K562 (cell line): ENCODE measurements at regions not wholly inside any gene's neighbourhood (a gene's known extent, or its start where the extent isn't known, plus 50 kb on each side); places are given as distances from the start of the nearest gene placed in this dataset.

ENCODE experiments used
- CHAMP1 ChIP-seq: fragments of 450-650 bp; IDR thresholded peaks from 2 replicates; pipeline ENCODE4 v1.6.1; 2016; ENCODE audit warnings: mild to moderate bottlenecking
- MEIS2 ChIP-seq: fragments of 450-650 bp; IDR thresholded peaks from 2 replicates; pipeline ENCODE4 v1.6.1; 2014; ENCODE audit warnings: mild to moderate bottlenecking; ENCODE audit not compliant: partially characterized antibody
- MTA3 ChIP-seq: fragments of 450-650 bp; formaldehyde crosslinking; IDR thresholded peaks from 2 replicates; pipeline ENCODE4 v1.6.1; 2017; ENCODE audit warnings: mild to moderate bottlenecking, borderline replicate concordance
- PBX2 ChIP-seq, 2 experiments: IDR thresholded peaks in 1 of 2; conservative IDR thresholded peaks in 1 of 2; 2 replicates each; pipeline ENCODE4 v1.6.1; 2016; ENCODE audit warnings: low read depth in 2 of 2, mild to moderate bottlenecking in 1 of 2, missing compliant biosample characterization in 1 of 2, missing genetic modification characterization in 1 of 2, moderate library complexity in 1 of 2
- RBM22 ChIP-seq: fragments of 200-400 bp; formaldehyde crosslinking; IDR thresholded peaks from 2 replicates; pipeline ENCODE4 v1.6.1; 2018; ENCODE audit warnings: low read length, low read depth; ENCODE audit not compliant: poor library complexity, severe bottlenecking
- ZNF561 ChIP-seq: fragments of 450-650 bp; formaldehyde crosslinking; conservative IDR thresholded peaks from 2 replicates; pipeline ENCODE4 v1.4.0; 2020; ENCODE audit warnings: mild to moderate bottlenecking, moderate library complexity
- TF ChIP-seq, protein P1 (sequence below): fragments of 250-450 bp; sonication (Bioruptor Pico); IDR thresholded peaks from 2 replicates; pipeline ENCODE4 v1.8.0; 2021; ENCODE audit warnings: borderline replicate concordance, mild to moderate bottlenecking, moderate library complexity; ENCODE audit not compliant: poor library complexity, severe bottlenecking
- TF ChIP-seq, protein P2 (sequence below): fragments of 200-400 bp; formaldehyde crosslinking; IDR thresholded peaks from 2 replicates; pipeline ENCODE4 v1.6.1; 2017; ENCODE audit warnings: mild to moderate bottlenecking, low read depth, low read length, moderate library complexity

- no peak for TF ChIP-seq CHAMP1
- TF ChIP-seq MTA3, result no peak
- TF ChIP-seq ZNF561 (CRISPR knock-in tag), result no peak
- no peak for TF ChIP-seq MEIS2
- TF ChIP-seq RBM22, result no peak
- TF ChIP-seq, protein P1, sequence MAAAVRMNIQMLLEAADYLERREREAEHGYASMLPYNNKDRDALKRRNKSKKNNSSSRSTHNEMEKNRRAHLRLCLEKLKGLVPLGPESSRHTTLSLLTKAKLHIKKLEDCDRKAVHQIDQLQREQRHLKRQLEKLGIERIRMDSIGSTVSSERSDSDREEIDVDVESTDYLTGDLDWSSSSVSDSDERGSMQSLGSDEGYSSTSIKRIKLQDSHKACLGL (CRISPR knock-in tag), result no peak
- TF ChIP-seq, protein P2, sequence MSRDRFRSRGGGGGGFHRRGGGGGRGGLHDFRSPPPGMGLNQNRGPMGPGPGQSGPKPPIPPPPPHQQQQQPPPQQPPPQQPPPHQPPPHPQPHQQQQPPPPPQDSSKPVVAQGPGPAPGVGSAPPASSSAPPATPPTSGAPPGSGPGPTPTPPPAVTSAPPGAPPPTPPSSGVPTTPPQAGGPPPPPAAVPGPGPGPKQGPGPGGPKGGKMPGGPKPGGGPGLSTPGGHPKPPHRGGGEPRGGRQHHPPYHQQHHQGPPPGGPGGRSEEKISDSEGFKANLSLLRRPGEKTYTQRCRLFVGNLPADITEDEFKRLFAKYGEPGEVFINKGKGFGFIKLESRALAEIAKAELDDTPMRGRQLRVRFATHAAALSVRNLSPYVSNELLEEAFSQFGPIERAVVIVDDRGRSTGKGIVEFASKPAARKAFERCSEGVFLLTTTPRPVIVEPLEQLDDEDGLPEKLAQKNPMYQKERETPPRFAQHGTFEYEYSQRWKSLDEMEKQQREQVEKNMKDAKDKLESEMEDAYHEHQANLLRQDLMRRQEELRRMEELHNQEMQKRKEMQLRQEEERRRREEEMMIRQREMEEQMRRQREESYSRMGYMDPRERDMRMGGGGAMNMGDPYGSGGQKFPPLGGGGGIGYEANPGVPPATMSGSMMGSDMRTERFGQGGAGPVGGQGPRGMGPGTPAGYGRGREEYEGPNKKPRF, result no peak
- no peak for TF ChIP-seq PBX2 (CRISPR knock-in tag; IDR thresholded peaks at IDR 0.05; ENCODE audit: low read depth)
- TF ChIP-seq PBX2 (tag; conservative IDR thresholded peaks at IDR 0.05; ENCODE audit: low read depth), result no peak
These were observed 344.9 kb downstream of the LRRC3B start (continued) for GRCh38 chr3:26967501-26967900.
